ENCODE measurements at regions not wholly inside any gene's neighbourhood (a gene's known extent, or its start where the extent isn't known, plus 50 kb on each side); places are given as distances from the start of the nearest gene placed in this dataset.

- H3K27me3 ChIP-seq, result no peaks in the 10 kb centered on the region
- H3K4me1 ChIP-seq, result no peaks in the 10 kb centered on the region
- H3K9me3 ChIP-seq, result no peaks in the 10 kb centered on the region
- H3K27ac ChIP-seq, result no peak overlapping the region
- ATAC-seq, result no peak
- no peak overlapping the region for H3K4me3 ChIP-seq
- intact Hi-C loops (cut with DNase I), result no loop called here
- no peak for DNase-seq
- no peaks in the 10 kb centered on the region for H3K36me3 ChIP-seq
- TF ChIP-seq, protein P1, sequence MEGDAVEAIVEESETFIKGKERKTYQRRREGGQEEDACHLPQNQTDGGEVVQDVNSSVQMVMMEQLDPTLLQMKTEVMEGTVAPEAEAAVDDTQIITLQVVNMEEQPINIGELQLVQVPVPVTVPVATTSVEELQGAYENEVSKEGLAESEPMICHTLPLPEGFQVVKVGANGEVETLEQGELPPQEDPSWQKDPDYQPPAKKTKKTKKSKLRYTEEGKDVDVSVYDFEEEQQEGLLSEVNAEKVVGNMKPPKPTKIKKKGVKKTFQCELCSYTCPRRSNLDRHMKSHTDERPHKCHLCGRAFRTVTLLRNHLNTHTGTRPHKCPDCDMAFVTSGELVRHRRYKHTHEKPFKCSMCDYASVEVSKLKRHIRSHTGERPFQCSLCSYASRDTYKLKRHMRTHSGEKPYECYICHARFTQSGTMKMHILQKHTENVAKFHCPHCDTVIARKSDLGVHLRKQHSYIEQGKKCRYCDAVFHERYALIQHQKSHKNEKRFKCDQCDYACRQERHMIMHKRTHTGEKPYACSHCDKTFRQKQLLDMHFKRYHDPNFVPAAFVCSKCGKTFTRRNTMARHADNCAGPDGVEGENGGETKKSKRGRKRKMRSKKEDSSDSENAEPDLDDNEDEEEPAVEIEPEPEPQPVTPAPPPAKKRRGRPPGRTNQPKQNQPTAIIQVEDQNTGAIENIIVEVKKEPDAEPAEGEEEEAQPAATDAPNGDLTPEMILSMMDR (IDR thresholded peaks at IDR 0.05), result no peak
Measured at GRCh38 chr20:6482486-6482885, 285.0 kb upstream of the BMP2 start.

DNA sequence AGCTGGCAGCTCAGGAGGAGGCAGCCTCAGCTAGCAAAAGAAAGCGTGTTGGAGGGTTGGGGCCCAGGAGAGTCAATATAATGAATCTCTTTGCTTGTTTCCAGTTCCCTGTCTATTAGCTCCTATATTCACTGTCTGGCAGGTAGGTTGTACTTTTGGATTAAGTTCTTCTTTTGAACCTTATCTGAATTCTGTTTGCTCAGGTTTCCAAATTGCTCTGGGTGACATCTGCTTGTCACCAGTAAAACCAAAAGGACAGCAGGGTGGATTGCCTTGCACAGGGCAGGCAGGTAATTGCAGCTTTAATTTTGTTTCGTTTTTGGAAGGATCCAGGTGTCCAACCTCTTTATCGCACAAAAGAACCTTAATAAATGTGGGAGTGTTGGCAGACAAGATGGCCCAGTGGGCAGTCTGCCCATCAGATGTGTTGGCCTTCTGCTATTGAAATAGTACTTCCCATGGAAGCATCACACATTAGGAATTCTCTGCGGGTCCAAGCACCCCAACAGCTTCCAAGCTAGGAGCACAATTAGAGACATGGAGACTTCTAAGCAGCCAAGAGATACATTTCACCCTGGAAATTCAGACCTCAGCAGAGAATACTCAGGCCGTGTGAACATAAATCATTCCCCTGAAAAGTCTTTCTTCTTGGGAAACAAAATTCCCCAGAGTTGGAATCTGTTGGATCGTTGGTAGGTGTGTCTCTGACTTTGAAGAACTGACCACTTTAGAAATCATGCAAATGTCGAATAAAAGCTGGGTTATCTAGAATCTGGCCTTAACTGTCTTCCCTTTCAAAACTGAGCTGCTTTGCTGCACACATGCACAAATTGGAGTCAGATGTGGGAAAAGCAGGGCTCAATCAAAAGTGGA, 286.9 kb upstream of the BMP2 start:
- H3K4me3 ChIP-seq, result no peak overlapping the region
- H3K27ac ChIP-seq, result no peak overlapping the region
- H3K9me3 ChIP-seq, result no peaks in the 10 kb centered on the region
- 79 to 84% methylated on average over 7 of the region's 7 CpGs for WGBS, 2 donors
- H3K27me3 ChIP-seq, result no peaks in the 10 kb centered on the region
- intact Hi-C loops (cut with DNase I), result no loop called here
- no peak for ATAC-seq
- TF ChIP-seq, protein P1 (IDR thresholded peaks at IDR 0.05), result no peak
- H3K4me1 ChIP-seq, result no peaks in the 10 kb centered on the region
- no peak for DNase-seq
- H3K36me3 ChIP-seq, result no peaks in the 10 kb centered on the region

GRCh38 chr20:6473197-6473596, 294.3 kb upstream of the BMP2 start:
- Histone ChIP-seq H3K4me1 (no peaks in the 10 kb centered on the region), H3K27me3 (no peaks in the 10 kb centered on the region), H3K27ac (no peak overlapping the region), H3K36me3 (no peaks in the 10 kb centered on the region), H3K4me3 (no peak overlapping the region), H3K9me3 (no peaks in the 10 kb centered on the region)
- no peak for ATAC-seq
- intact Hi-C loops (cut with DNase I), result no loop called here
- TF ChIP-seq, protein P1 (IDR thresholded peaks at IDR 0.05), result no peak
- no peak for DNase-seq

GRCh38 chr20:6471871-6472270, 295.6 kb upstream of the BMP2 start:
- intact Hi-C loops (cut with DNase I), result no loop called here
- TF ChIP-seq, protein P1 (IDR thresholded peaks at IDR 0.05), result no peak
- Histone ChIP-seq H3K36me3 (no peaks in the 10 kb centered on the region), H3K9me3 (no peaks in the 10 kb centered on the region), H3K27me3 (no peaks in the 10 kb centered on the region), H3K4me3 (no peak overlapping the region), H3K27ac (no peak overlapping the region), H3K4me1 (no peaks in the 10 kb centered on the region)
- DNase-seq (no peak), ATAC-seq (no peak)
- WGBS, 2 donors, result 73 to 78% methylated on average over 1 of the region's 1 CpG

All from heart right ventricle (tissue), 16 donors.